ENCODE measurements at regions not wholly inside any gene's neighbourhood (a gene's known extent, or its start where the extent isn't known, plus 50 kb on each side); places are given as distances from the start of the nearest gene placed in this dataset.

- TF ChIP-seq CTCF (IDR thresholded peaks at IDR 0.05): no peak
- no peak for TF ChIP-seq POLR2A (IDR thresholded peaks at IDR 0.05)
These were observed 249.9 kb upstream of the JUN start for GRCh38 chr1:59033761-59034160.

Data from lower leg skin (tissue), 3 donors.